PC-3 (cell line): ENCODE measurements at regions not wholly inside any gene's neighbourhood (a gene's known extent, or its start where the extent isn't known, plus 50 kb on each side); places are given as distances from the start of the nearest gene placed in this dataset.

Experiments used
- ATAC-seq: fragments of 200-7000 bp; cut with Tn5 transposase; 2 replicates; pipeline ENCODE4 v1.9.1; 2020; ENCODE audit warnings: mild to moderate bottlenecking, moderate library complexity
- BruUV-seq: library from RNA; stranded (reverse); fragments of 400-500 nt; replicated peaks from 2 replicates; lab custom pipeline; 2021; lab: Mats Ljungman, UMichigan
- CTCF ChIA-PET: fragments of 300-600 bp; sonication (Branson Sonifier 250); formaldehyde crosslinking; loops from one replicate; lab custom pipeline; 2022; ENCODE audit warnings: antibody characterized with exemption; lab: Charles Lee
- POLR2A ChIA-PET: fragments of 300-600 bp; sonication (Branson Sonifier 250); formaldehyde crosslinking; loops from one replicate; lab custom pipeline; 2022; ENCODE audit warnings: antibody characterized with exemption; ENCODE audit not compliant: unreplicated experiment; lab: Charles Lee
- DNase-seq: peaks from one replicate; pipeline ENCODE4 v3.0.0-alpha.2; 2015
- H2AFZ ChIP-seq: fragments of 300-600 bp; sonication (generic); 2 replicates; pipeline ENCODE4 v1.6.0; 2016; ENCODE audit warnings: antibody characterized with exemption, low read length
- H3F3A ChIP-seq: fragments of 300-600 bp; sonication (generic); one replicate; pipeline ENCODE4 v1.6.0; 2017; ENCODE audit warnings: antibody characterized with exemption, low read length, control low read depth, mild to moderate bottlenecking; ENCODE audit not compliant: unreplicated experiment
- H3K27ac ChIP-seq: fragments of 300-600 bp; sonication (generic); 2 replicates; pipeline ENCODE4 v1.5.1; 2016; ENCODE audit warnings: mild to moderate bottlenecking, low read length
- H3K27me3 ChIP-seq: fragments of 300-600 bp; sonication (generic); 2 replicates; pipeline ENCODE4 v1.6.1; 2016; ENCODE audit warnings: low read length, mixed read lengths
- H3K36me3 ChIP-seq: fragments of 300-600 bp; sonication (generic); 2 replicates; pipeline ENCODE4 v1.6.1; 2016; ENCODE audit warnings: low read depth, mixed run types, low read length, mixed read lengths
- H3K4me1 ChIP-seq: fragments of 300-600 bp; sonication (generic); 2 replicates; pipeline ENCODE4 v1.5.1; 2016; ENCODE audit warnings: low read length; ENCODE audit not compliant: insufficient read depth
- H3K4me2 ChIP-seq: fragments of 300-600 bp; sonication (generic); 2 replicates; pipeline ENCODE4 v1.6.0; 2016; ENCODE audit warnings: low read length
- H3K4me3 ChIP-seq: fragments of 300-600 bp; sonication (generic); 2 replicates; pipeline ENCODE4 v1.5.1; 2016; ENCODE audit warnings: mild to moderate bottlenecking, low read length, mixed read lengths
- H3K79me2 ChIP-seq: fragments of 300-600 bp; sonication (generic); 2 replicates; pipeline ENCODE4 v1.6.1; 2017; ENCODE audit warnings: low read length, mixed read lengths
- H3K9ac ChIP-seq: fragments of 300-600 bp; sonication (generic); 2 replicates; pipeline ENCODE4 v1.6.0; 2016; ENCODE audit warnings: mild to moderate bottlenecking, low read length
- H3K9me2 ChIP-seq: fragments of 300-600 bp; sonication (generic); replicated peaks from 2 replicates; pipeline ENCODE4 v1.6.1; 2016; ENCODE audit warnings: mixed run types, low read length, mixed read lengths
- H3K9me3 ChIP-seq: fragments of 300-600 bp; sonication (generic); 2 replicates; pipeline ENCODE4 v1.6.1; 2016; ENCODE audit warnings: low read length, mixed read lengths
- H4K20me1 ChIP-seq: fragments of 300-600 bp; sonication (generic); 2 replicates; pipeline ENCODE4 v1.6.1; 2016; ENCODE audit warnings: low read length, mixed read lengths
- EZH2 ChIP-seq: fragments of 300-600 bp; sonication (generic); IDR thresholded peaks from one replicate; pipeline ENCODE4 v1.6.1; 2017; ENCODE audit warnings: antibody characterized with exemption, mild to moderate bottlenecking, low read length; ENCODE audit not compliant: unreplicated experiment
- EZH2phosphoT487 ChIP-seq: fragments of 300-600 bp; sonication (generic); IDR thresholded peaks from 2 replicates; pipeline ENCODE4 v1.6.1; 2018; ENCODE audit warnings: mild to moderate bottlenecking, antibody characterized with exemption, low read length, borderline replicate concordance
- intact Hi-C: fragments of 100-400 bp; cut with micrococcal nuclease; formaldehyde crosslinking; loops from 2 replicates; pipeline ENCODE4 v1.9.0; 2023
- TF ChIP-seq, protein P1 (sequence below): fragments of 300-600 bp; sonication (generic); conservative IDR thresholded peaks from 2 replicates; pipeline ENCODE4 v1.5.1; 2017; ENCODE audit warnings: antibody characterized with exemption, low read depth, mild to moderate bottlenecking, low read length

DNA sequence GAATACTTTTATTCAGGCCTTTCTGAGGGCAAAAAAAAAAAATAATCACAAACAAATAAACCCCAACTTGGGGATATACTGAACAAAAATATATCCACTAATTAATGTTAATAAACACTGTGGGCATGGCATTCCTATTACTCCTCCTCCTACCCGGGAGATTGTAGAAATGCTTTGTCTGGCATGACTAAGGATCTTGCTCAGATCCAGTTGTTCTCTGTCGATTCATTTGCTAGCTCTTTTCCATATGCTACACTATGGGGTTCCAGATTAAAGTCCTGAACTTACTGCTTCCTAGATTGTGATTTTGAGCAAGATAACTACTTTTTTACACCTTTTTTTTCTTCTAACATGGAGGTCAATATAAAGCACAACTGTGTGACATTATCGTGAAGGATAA, 102.2 kb upstream of the PRR16 start:
- intact Hi-C loops: no loop called here

DNA sequence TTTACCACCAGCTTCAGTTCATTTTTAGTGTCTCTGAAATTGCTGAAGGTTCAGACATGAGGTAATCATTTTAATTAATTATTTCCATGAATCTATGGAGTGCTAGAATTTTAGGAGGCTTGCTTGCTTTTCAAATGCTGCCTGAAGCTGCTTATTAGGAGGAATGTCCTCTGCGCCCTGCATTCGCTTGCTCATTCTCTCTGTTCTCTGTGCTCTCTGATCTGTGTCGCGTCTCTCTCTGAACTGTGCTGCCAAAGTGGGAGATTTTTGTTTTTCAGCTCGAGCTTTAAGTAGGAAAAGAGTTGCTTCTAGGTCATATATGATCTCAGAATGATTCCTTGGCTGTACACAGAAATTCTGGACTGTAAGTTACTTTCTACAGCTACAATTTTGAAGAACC, 101.7 kb upstream of the PRR16 start:
- H3F3A ChIP-seq: no peaks in the 10 kb centered on the region
- no peaks in the 10 kb centered on the region for H3K27me3 ChIP-seq
- H2AFZ ChIP-seq: no peak overlapping the region
- no peak for DNase-seq
- H3K79me2 ChIP-seq: no peaks in the 10 kb centered on the region
- TF ChIP-seq, protein P1, sequence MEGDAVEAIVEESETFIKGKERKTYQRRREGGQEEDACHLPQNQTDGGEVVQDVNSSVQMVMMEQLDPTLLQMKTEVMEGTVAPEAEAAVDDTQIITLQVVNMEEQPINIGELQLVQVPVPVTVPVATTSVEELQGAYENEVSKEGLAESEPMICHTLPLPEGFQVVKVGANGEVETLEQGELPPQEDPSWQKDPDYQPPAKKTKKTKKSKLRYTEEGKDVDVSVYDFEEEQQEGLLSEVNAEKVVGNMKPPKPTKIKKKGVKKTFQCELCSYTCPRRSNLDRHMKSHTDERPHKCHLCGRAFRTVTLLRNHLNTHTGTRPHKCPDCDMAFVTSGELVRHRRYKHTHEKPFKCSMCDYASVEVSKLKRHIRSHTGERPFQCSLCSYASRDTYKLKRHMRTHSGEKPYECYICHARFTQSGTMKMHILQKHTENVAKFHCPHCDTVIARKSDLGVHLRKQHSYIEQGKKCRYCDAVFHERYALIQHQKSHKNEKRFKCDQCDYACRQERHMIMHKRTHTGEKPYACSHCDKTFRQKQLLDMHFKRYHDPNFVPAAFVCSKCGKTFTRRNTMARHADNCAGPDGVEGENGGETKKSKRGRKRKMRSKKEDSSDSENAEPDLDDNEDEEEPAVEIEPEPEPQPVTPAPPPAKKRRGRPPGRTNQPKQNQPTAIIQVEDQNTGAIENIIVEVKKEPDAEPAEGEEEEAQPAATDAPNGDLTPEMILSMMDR: no peak
- TF ChIP-seq EZH2 (no peak), EZH2phosphoT487 (no peak)
- H3K9me2 ChIP-seq: no peaks in the 10 kb centered on the region
- H3K4me1 ChIP-seq: no peaks in the 10 kb centered on the region
- H4K20me1 ChIP-seq: no peaks in the 10 kb centered on the region
- no peaks in the 10 kb centered on the region for H3K36me3 ChIP-seq
- ATAC-seq: no peak
- POLR2A ChIA-PET: no interaction called here
- CTCF ChIA-PET: no interaction called here
- H3K4me3 ChIP-seq: no peak overlapping the region
- H3K9me3 ChIP-seq: no peaks in the 10 kb centered on the region
- H3K9ac ChIP-seq: no peak overlapping the region
- no peak overlapping the region for H3K27ac ChIP-seq
- H3K4me2 ChIP-seq: no peak overlapping the region
- intact Hi-C loops: no loop called here
- no TSS peak for BruUV-seq

More for the DNA sequence above, 102.2 kb upstream of the PRR16 start:
- H3K4me2 ChIP-seq: no peak overlapping the region
- H3K27me3 ChIP-seq: no peaks in the 10 kb centered on the region
- no peaks in the 10 kb centered on the region for H3F3A ChIP-seq
- no peaks in the 10 kb centered on the region for H3K79me2 ChIP-seq
- H3K9me3 ChIP-seq: no peaks in the 10 kb centered on the region
- no peaks in the 10 kb centered on the region for H4K20me1 ChIP-seq
- no TSS peak for BruUV-seq
- H3K27ac ChIP-seq: no peak overlapping the region
- no peak overlapping the region for H3K9ac ChIP-seq
- DNase-seq (no peak), ATAC-seq (no peak)
- no peak overlapping the region for H2AFZ ChIP-seq
- no peak overlapping the region for H3K4me3 ChIP-seq
- H3K9me2 ChIP-seq: no peaks in the 10 kb centered on the region
- no peaks in the 10 kb centered on the region for H3K4me1 ChIP-seq
- TF ChIP-seq EZH2 (no peak), EZH2phosphoT487 (no peak)
- TF ChIP-seq, protein P1: no peak
- H3K36me3 ChIP-seq: no peaks in the 10 kb centered on the region
- CTCF ChIA-PET: no interaction called here
- POLR2A ChIA-PET: no interaction called here

DNA sequence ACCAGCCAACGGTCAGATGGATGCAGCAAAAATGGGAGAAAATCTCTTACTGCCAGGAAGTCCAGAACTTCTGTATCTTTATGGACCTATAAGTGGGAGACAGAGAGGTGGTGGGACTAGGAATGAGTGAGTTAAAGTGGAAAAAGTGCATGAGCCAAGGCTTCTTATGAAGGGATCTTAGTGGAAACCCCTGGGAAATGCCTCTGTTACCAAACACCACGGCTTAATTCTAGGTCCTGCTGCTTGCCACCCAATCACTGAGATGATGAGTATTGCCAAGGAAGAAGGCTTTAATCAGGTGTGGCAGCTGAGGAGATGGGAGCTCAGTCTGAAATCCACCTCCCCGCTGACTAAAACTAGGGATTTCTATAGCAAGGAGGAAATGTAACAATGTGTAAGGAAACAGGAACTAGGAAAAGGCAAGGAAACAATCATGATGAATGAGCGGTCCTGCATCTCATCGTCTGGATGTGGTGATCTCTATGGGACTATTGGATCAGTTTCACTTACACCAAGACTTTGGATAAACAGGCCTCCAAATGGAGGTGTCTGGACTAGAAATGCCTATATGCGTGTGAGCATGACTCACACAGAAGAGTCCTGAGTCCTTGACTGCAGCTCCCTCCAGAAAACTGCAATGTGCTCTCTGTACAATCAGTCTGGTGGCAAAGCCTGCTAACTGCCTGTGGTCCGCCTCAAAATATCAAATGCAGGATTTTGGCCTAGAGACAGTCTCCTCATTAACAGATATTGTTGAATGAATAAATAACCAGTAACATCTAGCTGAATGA, 98.2 kb upstream of the PRR16 start:
- Histone ChIP-seq H3F3A (no peaks in the 10 kb centered on the region), H3K27ac (no peak overlapping the region), H3K4me3 (no peak overlapping the region), H3K4me1 (peaks cover 15% of the 10 kb centered on the region; the same call in 1 of the 2 replicates), H3K4me2 (no peak overlapping the region), H2AFZ (no peak overlapping the region), H3K36me3 (no peaks in the 10 kb centered on the region), H3K9ac (no peak overlapping the region), H4K20me1 (no peaks in the 10 kb centered on the region), H3K9me2 (no peaks in the 10 kb centered on the region), H3K79me2 (no peaks in the 10 kb centered on the region), H3K9me3 (no peaks in the 10 kb centered on the region), H3K27me3 (no peaks in the 10 kb centered on the region)
- BruUV-seq: no TSS peak
- no peak for DNase-seq
- POLR2A ChIA-PET: no interaction called here
- ATAC-seq: no peak
- intact Hi-C loops: no loop called here
- CTCF ChIA-PET: no interaction called here
- no peak for TF ChIP-seq EZH2phosphoT487
- no peak for TF ChIP-seq EZH2
- TF ChIP-seq, protein P1: no peak
